ENCODE measurements at regions not wholly inside any gene's neighbourhood (a gene's known extent, or its start where the extent isn't known, plus 50 kb on each side); places are given as distances from the start of the nearest gene placed in this dataset.

DNA sequence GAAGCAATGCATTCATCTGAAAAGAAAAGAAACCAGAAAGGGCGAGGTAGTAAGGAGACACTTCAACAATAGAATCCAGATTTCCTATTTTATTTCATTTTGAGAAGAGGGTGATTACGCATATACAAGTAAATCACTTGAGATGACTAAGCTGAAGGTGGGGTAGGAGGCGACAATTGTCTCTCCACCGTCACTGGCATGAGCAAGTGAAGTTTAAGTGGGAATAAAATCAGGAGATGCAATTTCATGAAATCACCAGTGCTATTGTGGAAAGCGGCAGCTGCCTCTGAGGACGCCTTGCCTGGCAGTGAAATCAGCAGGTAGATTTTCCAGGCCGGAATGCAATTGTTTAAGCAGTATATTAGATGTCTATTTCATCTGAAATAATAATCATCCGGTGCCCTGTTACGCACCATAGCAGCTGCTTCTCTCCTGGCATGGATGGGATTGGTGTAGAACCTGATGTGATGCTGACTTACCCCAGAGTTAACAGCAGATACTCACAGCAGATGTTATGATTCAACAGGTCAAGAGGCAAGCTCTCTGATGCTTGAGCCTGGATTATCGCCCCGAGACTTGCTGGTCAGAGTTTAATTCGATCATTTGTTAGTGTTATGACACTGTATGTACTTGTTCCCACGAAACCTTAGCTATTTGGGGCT lies 64.3 kb downstream of the RASL11A start:
- POLR2A ChIA-PET: no interaction called here

More for the DNA sequence above, 64.3 kb downstream of the RASL11A start:
- ATAC-seq (no peak), DNase-seq (ENCODE audit: low read depth, low spot score) (no peak)
- no peak overlapping the region for H2AFZ ChIP-seq (ENCODE audit: low read depth, low read length, poor library complexity, severe bottlenecking)
- H3K4me3 ChIP-seq (replicated peaks in 1 of 2; ENCODE audit: low read depth in 1 of 2, low read length in 2 of 2): no peak overlapping the region
- no peaks in the 10 kb centered on the region for H3K79me2 ChIP-seq (ENCODE audit: insufficient read depth, low read length)
- no peaks in the 10 kb centered on the region for H4K20me1 ChIP-seq (ENCODE audit: insufficient read depth)
- intact Hi-C loops (cut with micrococcal nuclease): no loop called here
- no peak overlapping the region for H3K27ac ChIP-seq (ENCODE audit: low read depth, low read length)
- TF ChIP-seq CEBPB (IDR thresholded peaks at IDR 0.05; ENCODE audit: low read depth) (no peak), ZFX (IDR thresholded peaks at IDR 0.05) (no peak), SP1 (IDR thresholded peaks at IDR 0.05; ENCODE audit: low read depth) (no peak), CBX3 (IDR thresholded peaks at IDR 0.05; ENCODE audit: low read depth) (no peak), RAD21 (IDR thresholded peaks at IDR 0.05; ENCODE audit: low read depth) (no peak), SIN3A (IDR thresholded peaks at IDR 0.05; ENCODE audit: low read depth) (no peak), EZH2phosphoT487 (IDR thresholded peaks at IDR 0.05; ENCODE audit: borderline replicate concordance) (no peak), JUND (IDR thresholded peaks at IDR 0.05) (no peak), EZH2 (IDR thresholded peaks at IDR 0.05) (no peak), EGR1 (IDR thresholded peaks at IDR 0.05; ENCODE audit: low read depth) (no peak), FOSL1 (IDR thresholded peaks at IDR 0.05; ENCODE audit: low read depth) (no peak)
- TF ChIP-seq, protein P1, sequence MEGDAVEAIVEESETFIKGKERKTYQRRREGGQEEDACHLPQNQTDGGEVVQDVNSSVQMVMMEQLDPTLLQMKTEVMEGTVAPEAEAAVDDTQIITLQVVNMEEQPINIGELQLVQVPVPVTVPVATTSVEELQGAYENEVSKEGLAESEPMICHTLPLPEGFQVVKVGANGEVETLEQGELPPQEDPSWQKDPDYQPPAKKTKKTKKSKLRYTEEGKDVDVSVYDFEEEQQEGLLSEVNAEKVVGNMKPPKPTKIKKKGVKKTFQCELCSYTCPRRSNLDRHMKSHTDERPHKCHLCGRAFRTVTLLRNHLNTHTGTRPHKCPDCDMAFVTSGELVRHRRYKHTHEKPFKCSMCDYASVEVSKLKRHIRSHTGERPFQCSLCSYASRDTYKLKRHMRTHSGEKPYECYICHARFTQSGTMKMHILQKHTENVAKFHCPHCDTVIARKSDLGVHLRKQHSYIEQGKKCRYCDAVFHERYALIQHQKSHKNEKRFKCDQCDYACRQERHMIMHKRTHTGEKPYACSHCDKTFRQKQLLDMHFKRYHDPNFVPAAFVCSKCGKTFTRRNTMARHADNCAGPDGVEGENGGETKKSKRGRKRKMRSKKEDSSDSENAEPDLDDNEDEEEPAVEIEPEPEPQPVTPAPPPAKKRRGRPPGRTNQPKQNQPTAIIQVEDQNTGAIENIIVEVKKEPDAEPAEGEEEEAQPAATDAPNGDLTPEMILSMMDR (IDR thresholded peaks at IDR 0.05 in 2 of 3, conservative IDR thresholded peaks at IDR 0.05 in 1 of 3; ENCODE audit: borderline replicate concordance in 1 of 3, insufficient read depth in 1 of 3, low read depth in 2 of 3, low read length in 2 of 3): no peak
- TF ChIP-seq, protein P2, sequence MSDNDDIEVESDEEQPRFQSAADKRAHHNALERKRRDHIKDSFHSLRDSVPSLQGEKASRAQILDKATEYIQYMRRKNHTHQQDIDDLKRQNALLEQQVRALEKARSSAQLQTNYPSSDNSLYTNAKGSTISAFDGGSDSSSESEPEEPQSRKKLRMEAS (IDR thresholded peaks at IDR 0.05): no peak
- RAD21 ChIA-PET (ENCODE audit: low non-redundant PET in 1 of 2, low total read pairs in 2 of 2, uncharacterized antibody in 2 of 2, unreplicated experiment in 2 of 2): no interaction called here
- no peaks in the 10 kb centered on the region for H3K27me3 ChIP-seq (ENCODE audit: insufficient read depth, low read length)
- H3K4me2 ChIP-seq (ENCODE audit: low read length): no peak overlapping the region
- no peaks in the 10 kb centered on the region for H3K9me3 ChIP-seq (ENCODE audit: control insufficient read depth in 1 of 2, insufficient read depth in 1 of 2, low read depth in 1 of 2, low read length in 2 of 2)
- H3K4me1 ChIP-seq (ENCODE audit: control insufficient read depth in 1 of 2, insufficient read depth in 2 of 2, low read length in 2 of 2): 0 out of 4 replicates have a peak, but pooled peaks cover 0 to 8% of the 10 kb centered on the region in 2 experiments
- H3K9me2 ChIP-seq (ENCODE audit: insufficient read depth): no peaks in the 10 kb centered on the region
- H3K9ac ChIP-seq (ENCODE audit: low read length): no peak overlapping the region
- BruUV-seq (replicated peaks): no TSS peak
- CTCF ChIA-PET: interaction anchor here (1.1 to 1.3 kb wide), 2 partner anchors 24 to 27 kb away, joined by 3 read pairs; no protein-coding TSS in a partner anchor
- no peaks in the 10 kb centered on the region for H3K36me3 ChIP-seq (ENCODE audit: control insufficient read depth in 1 of 2, insufficient read depth in 2 of 2, low read length in 2 of 2)

All from HCT116 (cell line).